ENCODE measurements at regions not wholly inside any gene's neighbourhood (a gene's known extent, or its start where the extent isn't known, plus 50 kb on each side); places are given as distances from the start of the nearest gene placed in this dataset.

- Mint-ChIP-seq H3K4me1 (ENCODE audit: low read depth) (no peaks in the 10 kb centered on the region), H3K27ac (no peak overlapping the region), H3K9me3 (ENCODE audit: low read depth) (peaks cover 13% of the 10 kb centered on the region), H3K27me3 (peaks cover 9% of the 10 kb centered on the region), H3K36me3 (peaks cover 5% of the 10 kb centered on the region), H3K4me3 (no peak overlapping the region)
These were observed 236.0 kb upstream of the DIO3 start for GRCh38 chr14:101325319-101325718.

DNA sequence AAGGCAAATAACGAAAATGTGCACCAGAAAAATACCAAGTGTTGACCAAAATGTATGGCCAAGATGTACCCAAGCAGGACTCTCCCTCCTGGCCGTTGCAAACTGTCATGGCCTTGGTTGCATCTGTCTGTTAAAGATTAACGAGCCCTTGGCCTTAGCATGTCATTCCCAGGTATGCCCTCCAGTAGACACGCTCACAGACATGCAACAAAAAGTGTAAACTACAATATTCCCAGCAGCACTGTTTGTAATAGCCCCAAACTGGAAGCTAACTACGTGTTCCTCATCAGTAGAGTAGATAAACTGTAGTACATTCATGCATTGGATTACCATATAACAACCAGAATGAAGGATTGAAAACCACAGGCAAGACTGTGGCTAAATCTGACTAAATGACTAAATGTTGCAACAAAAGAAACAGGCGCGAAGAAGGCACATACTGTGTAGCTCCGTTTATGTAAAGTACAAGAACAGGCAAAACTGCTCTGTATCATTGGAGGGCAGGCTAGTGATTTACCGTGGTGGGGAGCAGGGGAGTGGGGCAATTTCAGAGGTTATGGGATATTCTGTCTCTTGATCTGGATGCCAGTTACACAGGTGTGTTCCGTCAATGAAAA lies 232.8 kb upstream of the DIO3 start:
- Mint-ChIP-seq H3K36me3 (peaks cover 3% of the 10 kb centered on the region), H3K27ac (no peak overlapping the region), H3K27me3 (peaks cover 4% of the 10 kb centered on the region), H3K9me3 (ENCODE audit: low read depth) (peaks cover 8% of the 10 kb centered on the region), H3K4me3 (no peak overlapping the region), H3K4me1 (ENCODE audit: low read depth) (no peaks in the 10 kb centered on the region)

- H3K4me1 Mint-ChIP-seq (ENCODE audit: low read depth) = no peaks in the 10 kb centered on the region
- no peaks in the 10 kb centered on the region for H3K36me3 Mint-ChIP-seq
- H3K9me3 Mint-ChIP-seq (ENCODE audit: low read depth) = peaks cover 4% of the 10 kb centered on the region
- H3K27ac Mint-ChIP-seq = no peak overlapping the region
- H3K4me3 Mint-ChIP-seq = no peak overlapping the region
- H3K27me3 Mint-ChIP-seq = peaks cover 4% of the 10 kb centered on the region
These were observed 230.7 kb upstream of the DIO3 start for GRCh38 chr14:101330416-101331140.

DNA sequence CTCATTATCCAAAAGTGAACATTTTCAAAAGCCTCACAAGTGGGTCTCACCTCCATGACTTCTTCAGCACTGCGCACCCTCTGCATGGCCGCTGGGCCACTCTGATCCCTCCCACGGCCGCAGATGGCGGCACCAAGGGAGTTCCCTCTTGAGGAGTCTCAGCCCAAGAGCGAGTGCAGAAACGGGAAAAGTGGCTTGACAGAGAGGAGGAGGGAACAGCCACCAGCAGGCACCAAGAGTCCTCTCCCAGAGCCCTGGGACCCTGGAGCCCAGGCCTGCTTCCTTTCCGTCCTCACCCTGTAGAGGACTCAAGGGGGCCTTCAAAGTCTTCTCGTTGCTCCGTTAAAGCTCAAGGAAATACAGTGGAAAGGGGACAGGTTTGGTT lies 230.2 kb upstream of the DIO3 start:
- H3K9me3 Mint-ChIP-seq (ENCODE audit: low read depth) = peaks cover 1% of the 10 kb centered on the region
- H3K4me1 Mint-ChIP-seq (ENCODE audit: low read depth) = no peaks in the 10 kb centered on the region

GRCh38 chr14:101331661-101332169 lies 229.6 kb upstream of the DIO3 start:
- no peaks in the 10 kb centered on the region for H3K9me3 Mint-ChIP-seq (ENCODE audit: low read depth)
- no peaks in the 10 kb centered on the region for H3K4me1 Mint-ChIP-seq (ENCODE audit: low read depth)
- no peak overlapping the region for H3K27ac Mint-ChIP-seq
- H3K4me3 Mint-ChIP-seq = no peak overlapping the region
- no peaks in the 10 kb centered on the region for H3K36me3 Mint-ChIP-seq
- H3K27me3 Mint-ChIP-seq = peaks cover 4% of the 10 kb centered on the region

More for the DNA sequence above, 230.2 kb upstream of the DIO3 start:
- H3K4me3 Mint-ChIP-seq = no peak overlapping the region
- H3K36me3 Mint-ChIP-seq = no peaks in the 10 kb centered on the region
- H3K27me3 Mint-ChIP-seq = peaks cover 4% of the 10 kb centered on the region
- H3K27ac Mint-ChIP-seq = no peak overlapping the region

- Mint-ChIP-seq H3K36me3 (no peaks in the 10 kb centered on the region), H3K4me1 (ENCODE audit: low read depth) (no peaks in the 10 kb centered on the region), H3K9me3 (ENCODE audit: low read depth) (no peaks in the 10 kb centered on the region), H3K27me3 (peaks cover 6% of the 10 kb centered on the region), H3K4me3 (no peak overlapping the region), H3K27ac (no peak overlapping the region)
These were observed 229.0 kb upstream of the DIO3 start for GRCh38 chr14:101332281-101332680.

GRCh38 chr14:101333335-101334280 lies 227.7 kb upstream of the DIO3 start:
- Mint-ChIP-seq H3K9me3 (ENCODE audit: low read depth) (no peaks in the 10 kb centered on the region), H3K27ac (no peak overlapping the region), H3K4me3 (no peak overlapping the region), H3K27me3 (peaks cover 6% of the 10 kb centered on the region), H3K4me1 (ENCODE audit: low read depth) (no peaks in the 10 kb centered on the region), H3K36me3 (no peaks in the 10 kb centered on the region)

DNA sequence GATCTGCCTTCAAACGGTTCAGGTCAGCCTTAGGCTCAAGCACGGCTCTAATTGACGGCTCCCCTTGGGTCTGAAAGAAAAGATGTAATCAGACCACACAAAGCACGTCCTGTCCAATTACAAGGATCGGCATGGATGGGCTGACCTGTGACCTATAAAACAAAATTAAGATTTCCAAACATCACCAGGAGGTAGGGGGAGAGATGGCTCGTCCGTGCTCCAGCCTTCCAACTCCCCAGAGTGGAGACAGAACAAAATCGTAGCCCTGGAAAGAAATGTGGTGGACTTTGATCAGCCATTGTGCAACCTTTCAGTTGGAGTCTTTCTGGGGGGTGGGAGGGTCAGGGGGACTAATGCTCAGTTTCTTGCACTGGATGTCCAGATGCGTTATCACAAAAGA lies 226.6 kb upstream of the DIO3 start:
- no peaks in the 10 kb centered on the region for H3K36me3 Mint-ChIP-seq
- no peaks in the 10 kb centered on the region for H3K4me1 Mint-ChIP-seq (ENCODE audit: low read depth)
- no peak overlapping the region for H3K4me3 Mint-ChIP-seq
- no peaks in the 10 kb centered on the region for H3K9me3 Mint-ChIP-seq (ENCODE audit: low read depth)
- peaks cover 9% of the 10 kb centered on the region for H3K27me3 Mint-ChIP-seq
- H3K27ac Mint-ChIP-seq = no peak overlapping the region

DNA sequence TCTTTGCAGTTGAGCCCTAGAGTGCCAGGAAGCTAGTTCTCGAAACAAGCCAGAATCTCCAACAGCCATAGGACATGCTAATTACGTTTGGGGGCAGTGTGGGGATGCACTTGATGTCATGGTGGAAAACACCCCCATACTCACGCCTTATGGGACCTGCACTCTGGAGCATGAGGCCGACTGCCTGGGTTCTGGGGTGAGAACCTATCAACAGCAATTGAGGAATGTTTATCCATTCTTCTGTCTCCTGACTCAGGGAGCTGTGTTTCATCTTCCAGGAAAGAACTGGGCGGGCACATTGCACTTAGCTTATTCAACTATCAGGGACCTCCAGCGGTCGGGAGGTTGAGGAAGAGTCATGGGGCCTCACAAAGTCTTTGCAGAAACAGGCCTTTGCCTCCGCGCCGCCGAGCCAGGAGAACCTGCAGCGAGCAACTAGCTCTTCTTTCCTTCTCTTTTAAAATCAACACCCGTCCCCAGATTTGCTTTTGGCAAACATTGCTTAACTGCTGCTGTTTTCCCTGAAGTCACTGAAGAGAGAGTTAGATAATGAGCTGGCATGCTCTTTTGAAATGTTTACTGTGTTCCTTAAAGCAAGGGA lies 226.1 kb upstream of the DIO3 start:
- Mint-ChIP-seq H3K27ac (no peak overlapping the region), H3K4me3 (no peak overlapping the region), H3K9me3 (ENCODE audit: low read depth) (no peaks in the 10 kb centered on the region), H3K4me1 (ENCODE audit: low read depth) (no peaks in the 10 kb centered on the region), H3K27me3 (peaks cover 9% of the 10 kb centered on the region), H3K36me3 (no peaks in the 10 kb centered on the region)

- no peaks in the 10 kb centered on the region for H3K4me1 Mint-ChIP-seq (ENCODE audit: low read depth)
- peaks cover 9% of the 10 kb centered on the region for H3K27me3 Mint-ChIP-seq
- no peak overlapping the region for H3K27ac Mint-ChIP-seq
- H3K4me3 Mint-ChIP-seq = no peak overlapping the region
- H3K9me3 Mint-ChIP-seq (ENCODE audit: low read depth) = no peaks in the 10 kb centered on the region
- no peaks in the 10 kb centered on the region for H3K36me3 Mint-ChIP-seq
These were observed 225.1 kb upstream of the DIO3 start for GRCh38 chr14:101336183-101336582.

- no peak overlapping the region for H3K27ac Mint-ChIP-seq
- no peaks in the 10 kb centered on the region for H3K36me3 Mint-ChIP-seq
- H3K4me1 Mint-ChIP-seq (ENCODE audit: low read depth) = no peaks in the 10 kb centered on the region
- no peaks in the 10 kb centered on the region for H3K9me3 Mint-ChIP-seq (ENCODE audit: low read depth)
- H3K4me3 Mint-ChIP-seq = no peak overlapping the region
- peaks cover 14% of the 10 kb centered on the region for H3K27me3 Mint-ChIP-seq
These were observed 224.2 kb upstream of the DIO3 start for GRCh38 chr14:101337053-101337452.

DNA sequence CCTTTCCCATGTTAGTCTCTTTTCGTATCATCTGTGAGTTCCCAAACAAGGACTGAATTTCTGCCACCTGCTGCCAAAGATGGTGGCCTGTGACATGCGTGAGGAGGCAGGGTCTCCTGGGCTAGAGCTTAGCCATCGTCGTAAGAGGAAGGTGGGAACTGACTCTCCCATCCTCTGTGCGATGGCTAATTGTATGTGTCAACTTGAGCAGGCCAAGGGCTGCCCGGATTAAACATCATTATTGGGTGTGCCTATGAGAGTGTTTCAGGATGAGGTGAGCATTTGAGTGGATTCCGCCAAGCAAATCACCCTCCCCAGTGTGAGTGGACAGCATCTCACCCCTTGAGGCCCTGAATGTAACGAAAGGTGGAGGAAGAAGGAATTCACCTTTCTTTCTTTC lies 220.7 kb upstream of the DIO3 start:
- H3K4me1 Mint-ChIP-seq (ENCODE audit: low read depth) = no peaks in the 10 kb centered on the region
- H3K4me3 Mint-ChIP-seq = no peak overlapping the region
- H3K27me3 Mint-ChIP-seq = peaks cover 21% of the 10 kb centered on the region
- H3K36me3 Mint-ChIP-seq = peaks cover 3% of the 10 kb centered on the region
- no peak overlapping the region for H3K27ac Mint-ChIP-seq
- no peaks in the 10 kb centered on the region for H3K9me3 Mint-ChIP-seq (ENCODE audit: low read depth)

GRCh38 chr14:101347893-101348777 lies 213.2 kb upstream of the DIO3 start:
- Mint-ChIP-seq H3K9me3 (ENCODE audit: low read depth) (no peaks in the 10 kb centered on the region), H3K27ac (no peak overlapping the region), H3K4me3 (no peak overlapping the region), H3K36me3 (no peaks in the 10 kb centered on the region), H3K27me3 (peaks cover 1% of the 10 kb centered on the region), H3K4me1 (ENCODE audit: low read depth) (no peaks in the 10 kb centered on the region)

DNA sequence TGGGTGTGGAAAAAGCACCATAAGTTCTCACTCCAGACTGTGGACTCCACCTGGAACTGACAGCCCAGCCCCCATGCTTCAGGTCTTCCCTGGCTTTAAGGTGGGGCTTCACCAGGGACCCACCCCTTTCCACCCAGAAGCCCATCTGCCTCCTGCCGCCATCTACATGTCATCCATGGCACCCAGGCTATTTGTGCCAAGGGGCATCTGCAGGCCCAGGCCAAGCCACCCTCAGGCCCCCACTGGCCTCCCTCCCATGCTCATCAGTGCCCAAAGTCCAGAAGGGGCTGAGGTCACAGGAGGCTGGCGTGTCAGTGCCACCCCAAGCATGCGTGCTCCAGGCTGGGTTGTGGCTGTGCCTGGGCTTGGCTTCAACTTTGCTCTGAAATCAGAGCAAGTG lies 212.2 kb upstream of the DIO3 start:
- Mint-ChIP-seq H3K27ac (no peak overlapping the region), H3K4me1 (ENCODE audit: low read depth) (no peaks in the 10 kb centered on the region), H3K9me3 (ENCODE audit: low read depth) (peaks cover 2% of the 10 kb centered on the region), H3K27me3 (no peaks in the 10 kb centered on the region), H3K4me3 (no peak overlapping the region), H3K36me3 (peaks cover under 1% of the 10 kb centered on the region)

Data from activated naive CD8-positive, alpha-beta T cell (primary cell).